ENCODE measurements at regions not wholly inside any gene's neighbourhood (a gene's known extent, or its start where the extent isn't known, plus 50 kb on each side); places are given as distances from the start of the nearest gene placed in this dataset.

- DNase-seq (ENCODE audit: low read depth), result no peak
These were observed 403.5 kb downstream of the SHQ1 start for GRCh38 chr3:72444656-72445223.

GRCh38 chr3:72442759-72443158, 405.5 kb downstream of the SHQ1 start:
- no peak for TF ChIP-seq CTCF (IDR thresholded peaks at IDR 0.05; ENCODE audit: low read length, missing control alignments)
- no peak for DNase-seq (ENCODE audit: low read depth)
- no peak overlapping the region for H3K4me3 ChIP-seq (replicated peaks; ENCODE audit: low read depth, low read length)

More at GRCh38 chr3:72444656-72445223, 403.5 kb downstream of the SHQ1 start:
- TF ChIP-seq CTCF (IDR thresholded peaks at IDR 0.05; ENCODE audit: low read length, missing control alignments), result no peak
- no peak overlapping the region for H3K4me3 ChIP-seq (replicated peaks; ENCODE audit: low read depth, low read length)

- no peak for TF ChIP-seq CTCF (IDR thresholded peaks at IDR 0.05; ENCODE audit: low read length, missing control alignments)
- no peak overlapping the region for H3K4me3 ChIP-seq (replicated peaks; ENCODE audit: low read depth, low read length)
- DNase-seq (ENCODE audit: low read depth), result peak; percentile 42
These were observed 406.8 kb downstream of the SHQ1 start for GRCh38 chr3:72441284-72441994.

GRCh38 chr3:72440491-72440890, 407.8 kb downstream of the SHQ1 start:
- DNase-seq (ENCODE audit: low read depth), result no peak
- no peak for TF ChIP-seq CTCF (IDR thresholded peaks at IDR 0.05; ENCODE audit: low read length, missing control alignments)
- no peak overlapping the region for H3K4me3 ChIP-seq (replicated peaks; ENCODE audit: low read depth, low read length)

- H3K4me3 ChIP-seq (replicated peaks; ENCODE audit: low read depth, low read length), result no peak overlapping the region
- TF ChIP-seq CTCF (IDR thresholded peaks at IDR 0.05; ENCODE audit: low read length, missing control alignments), result no peak
- no peak for DNase-seq (ENCODE audit: low read depth)
These were observed 408.7 kb downstream of the SHQ1 start for GRCh38 chr3:72439321-72440183.

GRCh38 chr3:72437661-72438406, 410.4 kb downstream of the SHQ1 start:
- no peak overlapping the region for H3K4me3 ChIP-seq (replicated peaks; ENCODE audit: low read depth, low read length)

More at GRCh38 chr3:72437661-72438406, 410.4 kb downstream of the SHQ1 start:
- TF ChIP-seq CTCF (IDR thresholded peaks at IDR 0.05; ENCODE audit: low read length, missing control alignments), result no peak
- no peak for DNase-seq (ENCODE audit: low read depth)

Measured in fibroblast of pulmonary artery (primary cell).